Ishikawa (cell line): ENCODE measurements at regions not wholly inside any gene's neighbourhood (a gene's known extent, or its start where the extent isn't known, plus 50 kb on each side); places are given as distances from the start of the nearest gene placed in this dataset.

Experiments
- CEBPB ChIP-seq: IDR thresholded peaks from 2 replicates; pipeline ENCODE4 v1.6.1; 2012
- EP300 ChIP-seq: IDR thresholded peaks from 2 replicates; pipeline ENCODE4 v1.6.1; 2012; ENCODE audit warnings: borderline replicate concordance
- MAX ChIP-seq: IDR thresholded peaks from 2 replicates; pipeline ENCODE4 v1.6.1; 2012
- RAD21 ChIP-seq: IDR thresholded peaks from 2 replicates; pipeline ENCODE4 v1.6.1; 2012; ENCODE audit warnings: low read depth
- TAF1 ChIP-seq: IDR thresholded peaks from 2 replicates; pipeline ENCODE4 v1.6.1; 2012; ENCODE audit warnings: low read depth, mild to moderate bottlenecking
- USF1 ChIP-seq: IDR thresholded peaks from 2 replicates; pipeline ENCODE4 v1.6.1; 2012
- YY1 ChIP-seq: IDR thresholded peaks from 2 replicates; pipeline ENCODE4 v1.6.1; 2012; ENCODE audit warnings: low read depth

GRCh38 chr2:59886759-59887158 is 666.7 kb downstream of the BCL11A start:
- no peak for TF ChIP-seq USF1
- TF ChIP-seq EP300: no peak
- no peak for TF ChIP-seq TAF1
- no peak for TF ChIP-seq MAX
- TF ChIP-seq CEBPB: no peak
- no peak for TF ChIP-seq YY1
- no peak for TF ChIP-seq RAD21
